PC-9 (cell line): ENCODE measurements at regions not wholly inside any gene's neighbourhood (a gene's known extent, or its start where the extent isn't known, plus 50 kb on each side); places are given as distances from the start of the nearest gene placed in this dataset.

Source experiments
- EZH2 ChIP-seq: fragments of 200-600 bp; sonication (generic); IDR thresholded peaks from 2 replicates; pipeline ENCODE4 v1.8.0; 2017; ENCODE audit warnings: antibody characterized with exemption, low read depth
- TF ChIP-seq, protein P1 (sequence below): fragments of 200-600 bp; sonication (generic); conservative IDR thresholded peaks from 2 replicates; pipeline ENCODE4 v1.6.1; 2017; ENCODE audit warnings: mixed run types, antibody characterized with exemption, mild to moderate bottlenecking, moderate library complexity

DNA sequence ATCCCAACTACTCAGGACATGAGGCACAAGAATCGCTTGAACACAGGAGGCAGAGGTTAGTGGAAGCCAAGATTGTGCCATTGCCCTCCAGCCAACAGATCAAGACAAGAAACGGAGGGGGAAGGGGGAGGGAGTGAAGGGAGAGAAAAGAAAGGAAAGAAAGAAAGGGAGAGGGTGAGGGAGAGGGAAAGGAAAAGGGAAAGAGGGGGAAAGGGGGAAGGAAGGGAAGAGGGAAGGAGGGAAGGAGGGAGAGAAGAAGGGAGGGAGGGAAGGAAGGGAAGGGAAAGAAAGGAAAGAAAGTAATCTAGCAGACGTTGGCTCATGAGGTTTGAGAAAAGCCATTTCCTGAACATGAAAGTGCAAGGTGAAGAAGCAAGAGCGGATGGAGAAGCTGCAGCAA lies 53.1 kb upstream of the SETMAR start:
- TF ChIP-seq, protein P1, sequence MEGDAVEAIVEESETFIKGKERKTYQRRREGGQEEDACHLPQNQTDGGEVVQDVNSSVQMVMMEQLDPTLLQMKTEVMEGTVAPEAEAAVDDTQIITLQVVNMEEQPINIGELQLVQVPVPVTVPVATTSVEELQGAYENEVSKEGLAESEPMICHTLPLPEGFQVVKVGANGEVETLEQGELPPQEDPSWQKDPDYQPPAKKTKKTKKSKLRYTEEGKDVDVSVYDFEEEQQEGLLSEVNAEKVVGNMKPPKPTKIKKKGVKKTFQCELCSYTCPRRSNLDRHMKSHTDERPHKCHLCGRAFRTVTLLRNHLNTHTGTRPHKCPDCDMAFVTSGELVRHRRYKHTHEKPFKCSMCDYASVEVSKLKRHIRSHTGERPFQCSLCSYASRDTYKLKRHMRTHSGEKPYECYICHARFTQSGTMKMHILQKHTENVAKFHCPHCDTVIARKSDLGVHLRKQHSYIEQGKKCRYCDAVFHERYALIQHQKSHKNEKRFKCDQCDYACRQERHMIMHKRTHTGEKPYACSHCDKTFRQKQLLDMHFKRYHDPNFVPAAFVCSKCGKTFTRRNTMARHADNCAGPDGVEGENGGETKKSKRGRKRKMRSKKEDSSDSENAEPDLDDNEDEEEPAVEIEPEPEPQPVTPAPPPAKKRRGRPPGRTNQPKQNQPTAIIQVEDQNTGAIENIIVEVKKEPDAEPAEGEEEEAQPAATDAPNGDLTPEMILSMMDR: no peak
- TF ChIP-seq EZH2: no peak
